ENCODE measurements at regions not wholly inside any gene's neighbourhood (a gene's known extent, or its start where the extent isn't known, plus 50 kb on each side); places are given as distances from the start of the nearest gene placed in this dataset.

DNA sequence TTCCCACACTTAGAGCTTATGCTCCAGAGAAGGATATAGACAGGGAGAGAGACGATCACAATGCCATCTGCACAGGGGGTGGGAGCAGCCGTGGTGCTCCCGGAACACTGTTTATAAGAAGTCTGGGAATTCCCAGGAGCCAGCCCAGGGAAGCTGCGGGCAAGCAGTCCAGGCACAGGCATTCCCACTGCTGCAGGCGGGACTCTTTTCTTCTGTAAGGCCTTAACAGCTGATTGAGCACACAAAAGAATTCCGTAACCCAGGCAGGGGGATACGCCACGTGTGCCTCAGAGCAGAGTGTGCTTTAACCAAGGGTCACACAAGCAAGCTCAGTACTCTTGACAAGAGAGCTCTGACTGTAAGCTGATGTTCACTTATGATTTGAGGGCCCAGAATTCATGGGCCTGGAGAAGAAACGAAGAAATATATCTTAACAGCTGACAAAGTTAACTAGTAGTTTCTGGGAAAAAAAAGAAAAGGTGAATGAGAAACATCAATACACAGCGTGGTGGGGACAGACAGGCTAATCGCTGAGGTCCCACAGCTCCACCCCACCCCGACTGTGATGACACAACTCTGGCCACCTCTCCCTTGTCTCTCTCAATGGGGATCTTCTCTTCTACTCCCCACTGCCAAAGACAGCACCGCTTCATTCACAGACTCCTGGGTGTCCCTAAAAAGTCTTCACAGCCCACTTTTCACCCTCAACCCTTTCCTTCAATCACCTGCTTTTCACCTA, 85.9 kb upstream of the SIMC1 start:
- TF ChIP-seq, protein P1, sequence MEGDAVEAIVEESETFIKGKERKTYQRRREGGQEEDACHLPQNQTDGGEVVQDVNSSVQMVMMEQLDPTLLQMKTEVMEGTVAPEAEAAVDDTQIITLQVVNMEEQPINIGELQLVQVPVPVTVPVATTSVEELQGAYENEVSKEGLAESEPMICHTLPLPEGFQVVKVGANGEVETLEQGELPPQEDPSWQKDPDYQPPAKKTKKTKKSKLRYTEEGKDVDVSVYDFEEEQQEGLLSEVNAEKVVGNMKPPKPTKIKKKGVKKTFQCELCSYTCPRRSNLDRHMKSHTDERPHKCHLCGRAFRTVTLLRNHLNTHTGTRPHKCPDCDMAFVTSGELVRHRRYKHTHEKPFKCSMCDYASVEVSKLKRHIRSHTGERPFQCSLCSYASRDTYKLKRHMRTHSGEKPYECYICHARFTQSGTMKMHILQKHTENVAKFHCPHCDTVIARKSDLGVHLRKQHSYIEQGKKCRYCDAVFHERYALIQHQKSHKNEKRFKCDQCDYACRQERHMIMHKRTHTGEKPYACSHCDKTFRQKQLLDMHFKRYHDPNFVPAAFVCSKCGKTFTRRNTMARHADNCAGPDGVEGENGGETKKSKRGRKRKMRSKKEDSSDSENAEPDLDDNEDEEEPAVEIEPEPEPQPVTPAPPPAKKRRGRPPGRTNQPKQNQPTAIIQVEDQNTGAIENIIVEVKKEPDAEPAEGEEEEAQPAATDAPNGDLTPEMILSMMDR (IDR thresholded peaks at IDR 0.05; ENCODE audit: low read depth, low read length), result no peak
- TF ChIP-seq EZH2phosphoT487 (IDR thresholded peaks at IDR 0.05; ENCODE audit: low read depth), result no peak

All from OCI-LY3 (cell line).